CD4-positive, alpha-beta T cell treated with Interleukin-4 for 1 hour (primary cell): ENCODE measurements at regions not wholly inside any gene's neighbourhood (a gene's known extent, or its start where the extent isn't known, plus 50 kb on each side); places are given as distances from the start of the nearest gene placed in this dataset.
"Not testable (repeated sequence)": the region's sequence is repeated elsewhere in the genome, so short reads cannot be mapped to it uniquely, and the experiment has no call there.

ENCODE experiments used
- DNase-seq, 2 donors: peaks; one replicate each; pipeline ENCODE4 v3.0.0-alpha.2; 2020 to 2022

DNA sequence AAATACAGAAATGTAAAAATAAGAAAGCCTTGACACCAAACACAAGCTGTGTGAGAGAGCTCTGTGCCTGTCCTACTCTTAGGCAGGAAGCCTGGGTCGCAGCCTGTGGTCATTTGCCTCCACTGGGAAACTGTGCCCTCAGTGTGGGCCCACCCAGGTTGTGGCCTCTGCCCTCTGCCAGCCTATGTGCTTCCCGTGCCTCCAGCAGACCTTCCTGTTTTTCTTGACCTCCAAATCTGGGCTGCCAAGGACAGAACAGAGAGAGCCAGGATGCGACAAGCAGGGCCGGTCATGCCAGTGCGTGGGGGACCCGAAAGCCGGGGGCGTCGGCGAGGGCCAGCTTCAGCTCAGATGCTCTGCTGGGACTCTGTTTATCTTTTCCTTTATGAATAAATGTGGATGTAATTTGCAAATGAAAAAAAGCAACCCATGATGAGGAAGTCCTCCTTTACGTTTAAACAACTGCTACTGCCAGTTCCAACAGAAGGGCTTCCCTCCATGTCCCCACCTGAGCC lies 189.2 kb upstream of the EXOC2 start:
- no peak for DNase-seq

DNA sequence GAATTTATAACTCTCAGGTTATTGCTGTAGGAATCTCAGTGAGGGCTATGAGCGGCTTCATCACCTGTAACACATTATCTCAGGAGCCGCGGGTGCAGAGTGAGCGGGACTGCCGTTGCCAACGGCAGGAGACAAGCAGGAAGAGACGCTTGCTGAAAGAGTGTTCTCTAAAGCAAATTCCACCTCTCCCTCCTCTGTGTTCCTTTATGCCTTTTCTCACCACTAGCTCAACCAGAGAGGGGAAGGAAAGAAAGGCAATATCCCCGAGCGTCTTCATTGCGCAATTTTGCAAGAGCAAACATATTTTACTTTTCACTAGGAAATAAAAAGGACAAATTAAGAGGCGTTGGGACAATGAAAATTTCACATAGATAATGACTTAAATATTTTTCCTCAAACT lies 185.2 kb upstream of the EXOC2 start:
- DNase-seq: no peak

DNA sequence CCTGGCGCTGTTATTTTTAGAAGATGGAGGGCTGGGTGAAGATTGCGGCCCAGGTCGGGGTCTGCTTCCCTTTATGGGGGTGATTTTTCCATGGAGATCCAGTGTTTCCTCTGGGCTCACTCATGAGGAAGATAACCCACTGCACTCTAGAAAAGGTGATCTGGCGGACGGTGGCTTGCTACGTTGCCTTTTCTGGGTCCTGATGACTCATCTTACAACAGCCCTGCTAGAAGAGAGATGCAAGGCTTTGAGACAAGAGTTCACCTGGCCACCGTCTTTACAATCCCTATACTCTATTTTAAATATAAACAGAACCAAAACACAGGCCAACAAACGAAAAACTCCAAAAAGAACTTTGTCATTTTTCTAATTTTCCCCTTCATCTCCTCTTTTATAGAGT lies 182.1 kb upstream of the EXOC2 start:
- DNase-seq: no peak

DNA sequence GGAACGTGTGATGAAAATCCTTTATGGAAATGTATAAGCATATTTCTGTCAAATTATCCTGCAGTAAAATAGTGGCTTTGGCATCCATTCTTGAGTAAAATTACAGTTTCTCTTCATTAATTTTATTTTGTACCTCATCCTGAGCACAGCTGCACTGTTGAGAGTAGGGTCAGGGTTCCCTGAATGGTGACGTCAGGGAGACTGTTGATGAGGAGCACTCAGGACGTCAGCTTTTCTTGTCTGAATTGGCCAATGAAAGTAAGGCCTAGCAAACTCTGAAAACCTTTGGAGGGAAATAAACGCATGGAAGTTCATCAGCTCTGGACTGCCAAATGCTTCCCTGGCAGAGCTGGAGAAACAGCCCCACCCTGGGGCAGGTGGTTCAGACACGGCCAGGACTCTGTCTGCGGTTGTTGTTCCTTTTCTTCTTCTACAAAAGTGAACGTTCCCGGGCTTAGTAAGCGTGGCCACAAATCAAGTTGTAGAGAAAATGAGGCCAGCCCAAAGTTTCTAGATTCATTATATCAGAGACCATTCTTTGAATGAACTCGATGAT lies 179.7 kb upstream of the EXOC2 start:
- no peak for DNase-seq

DNA sequence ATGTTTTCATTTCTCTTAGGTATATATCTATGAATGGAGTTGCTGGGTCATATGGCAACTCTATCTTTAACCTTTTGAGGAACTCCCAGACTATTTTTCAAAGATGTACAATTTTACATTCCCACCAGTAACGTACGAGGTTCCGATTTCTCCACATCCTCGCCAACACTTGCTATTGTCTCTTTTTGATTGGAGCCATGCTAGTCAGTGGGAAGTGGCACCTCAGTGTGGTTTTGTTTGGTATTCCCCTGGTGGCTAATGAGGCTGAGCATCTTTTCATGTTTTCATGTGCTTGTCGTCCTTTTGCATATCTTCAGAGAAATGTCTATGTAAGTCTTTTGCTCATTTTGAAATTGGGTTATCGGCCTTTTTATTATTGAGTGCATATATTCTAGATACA lies 178.6 kb upstream of the EXOC2 start:
- no peak for DNase-seq

DNA sequence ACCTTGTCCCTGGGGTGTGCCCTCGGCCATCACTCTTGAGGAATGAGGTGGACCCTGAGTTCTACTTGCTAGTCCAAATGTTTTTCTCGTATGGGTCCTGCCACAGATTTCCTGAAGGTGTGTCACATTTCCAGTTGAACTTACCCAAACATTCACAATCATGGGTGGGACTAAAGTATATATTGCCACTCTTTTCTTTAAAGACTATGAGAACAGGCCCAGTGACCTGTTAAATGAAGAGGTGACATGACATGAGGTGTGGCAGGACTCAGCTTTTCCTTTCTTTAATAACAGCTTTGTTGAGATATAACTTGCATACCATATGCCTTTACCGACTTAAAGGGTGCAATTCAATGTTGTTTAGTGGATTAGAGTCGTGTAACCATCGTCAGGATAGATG lies 177.2 kb upstream of the EXOC2 start:
- no peak for DNase-seq

DNA sequence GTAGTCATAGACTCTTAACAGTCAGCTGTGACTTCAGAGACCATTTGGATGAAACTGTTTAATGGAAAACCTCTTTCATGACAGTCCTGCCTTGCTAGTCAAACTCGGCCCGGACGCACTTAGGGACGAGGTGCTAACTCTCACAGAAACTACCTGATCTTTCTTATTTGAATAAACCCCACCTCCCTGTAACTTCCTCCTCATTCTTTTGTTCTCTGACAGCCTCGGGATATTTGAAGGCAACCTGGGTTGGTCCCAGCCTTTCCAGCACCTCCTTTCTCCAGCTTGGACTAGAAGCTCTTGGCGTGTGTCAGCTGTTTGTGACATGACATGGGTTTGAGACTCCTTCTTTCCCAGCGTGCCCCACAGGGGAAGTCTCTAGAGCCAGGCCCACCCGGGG lies 175.3 kb upstream of the EXOC2 start:
- no peak for DNase-seq

DNA sequence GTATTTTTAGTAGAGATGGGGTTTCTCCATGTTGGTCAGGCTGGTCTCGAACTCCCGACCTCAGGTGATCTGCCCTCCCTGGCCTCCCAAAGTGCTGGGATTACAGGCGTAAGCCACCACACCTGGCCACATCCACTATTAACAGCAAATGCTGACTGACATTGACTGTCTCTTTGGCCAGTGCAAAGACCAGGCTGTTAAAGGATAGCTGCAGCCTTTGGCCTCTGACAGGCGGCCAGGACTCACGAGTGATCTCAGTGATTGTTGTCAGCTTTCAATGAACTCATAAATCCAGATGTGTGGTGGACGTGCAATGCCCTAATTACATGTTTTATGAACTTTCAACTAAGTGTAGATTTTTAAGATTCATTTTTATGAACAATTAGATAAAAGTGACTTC lies 174.4 kb upstream of the EXOC2 start:
- no peak for DNase-seq

DNA sequence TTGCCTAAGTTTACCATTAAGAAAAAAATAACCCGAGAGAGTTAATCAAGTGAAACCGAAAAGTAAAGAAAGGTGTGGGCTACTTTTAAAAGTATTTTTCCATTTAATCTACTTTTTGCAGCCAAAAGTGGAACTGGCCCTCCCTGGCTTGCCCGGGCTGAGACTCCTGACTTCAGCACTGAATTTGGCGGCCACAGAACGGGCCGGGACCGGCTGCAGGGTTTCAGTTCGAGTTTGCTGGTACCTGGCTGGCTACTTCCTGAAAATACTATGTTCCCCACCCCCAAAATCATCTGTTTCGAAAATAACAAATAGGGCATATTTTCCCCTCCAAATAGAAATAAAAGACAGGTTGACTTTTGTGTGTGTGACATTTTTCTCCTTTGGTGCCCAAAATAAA lies 173.4 kb upstream of the EXOC2 start:
- no peak for DNase-seq

DNA sequence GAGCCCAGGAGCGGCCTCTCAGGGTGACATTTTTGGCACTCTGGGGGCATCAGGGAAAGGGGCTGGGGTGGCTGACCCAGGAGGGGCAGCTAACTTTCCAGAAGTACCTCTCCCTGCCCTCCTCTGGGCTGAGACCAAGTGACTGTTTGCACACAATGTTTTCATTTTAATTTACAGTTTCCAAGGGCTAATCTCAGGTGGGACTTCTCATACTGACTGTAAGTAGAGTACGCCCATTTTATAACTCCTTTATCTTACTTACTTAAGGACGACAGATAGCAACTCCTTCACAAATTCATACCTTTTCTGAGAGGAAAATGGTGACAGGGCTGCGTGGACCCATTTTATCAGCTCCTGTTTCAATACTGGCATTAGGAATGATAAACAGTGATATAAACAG lies 172.9 kb upstream of the EXOC2 start:
- no peak for DNase-seq

DNA sequence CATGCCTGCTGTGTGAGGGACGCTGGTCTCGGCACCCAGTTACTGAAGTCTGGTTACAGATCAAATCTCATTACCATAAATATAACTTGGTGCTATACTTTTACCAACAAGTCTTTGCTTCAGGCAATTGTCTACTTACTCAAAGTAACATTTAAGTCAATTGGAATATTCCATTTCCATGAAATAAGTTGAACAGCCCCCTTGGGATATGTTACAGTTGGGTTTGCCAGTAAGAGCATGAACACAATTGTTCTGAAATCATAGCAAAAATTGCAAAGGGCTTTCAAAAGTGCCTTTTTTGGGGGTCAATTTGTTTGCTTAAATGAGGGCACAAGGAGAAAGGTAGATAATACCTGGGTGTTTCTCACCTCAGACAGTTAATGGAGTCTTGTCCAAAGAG lies 170.9 kb upstream of the EXOC2 start:
- no peak for DNase-seq

DNA sequence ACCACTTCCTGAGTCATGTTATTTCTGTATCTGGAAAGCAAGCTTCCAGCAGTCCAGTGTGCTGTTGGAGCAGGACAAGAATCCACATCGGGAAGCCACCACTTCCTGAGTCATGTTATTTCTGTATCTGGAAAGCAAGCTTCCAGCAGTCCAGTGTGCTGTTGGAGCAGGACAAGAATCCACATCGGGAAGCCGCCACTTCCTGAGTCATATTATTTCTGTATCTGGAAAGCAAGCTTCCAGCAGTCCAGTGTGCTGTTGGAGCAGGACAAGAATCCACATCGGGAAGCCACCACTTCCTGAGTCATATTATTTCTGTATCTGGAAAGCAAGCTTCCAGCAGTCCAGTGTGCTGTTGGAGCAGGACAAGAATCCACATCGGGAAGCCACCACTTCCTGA lies 170.2 kb upstream of the EXOC2 start:
- DNase-seq: not testable (repeated sequence)

DNA sequence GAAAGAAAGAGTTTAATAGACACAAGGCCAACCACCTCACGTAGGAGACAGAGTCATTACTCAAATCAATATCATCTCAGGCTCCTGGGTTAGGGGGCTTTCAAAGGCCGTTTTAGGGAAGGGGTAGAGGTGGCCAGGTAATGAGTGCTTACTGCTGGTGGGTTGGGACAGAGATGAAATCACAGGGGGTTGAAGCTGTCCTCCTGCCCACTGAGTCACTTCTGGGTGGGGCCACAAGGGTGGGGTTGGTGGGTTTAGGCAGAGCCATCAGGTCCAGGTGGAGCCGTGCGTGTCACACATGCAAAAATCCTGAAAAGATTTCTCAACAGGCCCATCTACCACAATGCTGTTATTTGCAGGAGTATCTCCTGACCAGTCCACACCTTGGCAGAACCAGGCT lies 167.0 kb upstream of the EXOC2 start:
- DNase-seq: no peak

DNA sequence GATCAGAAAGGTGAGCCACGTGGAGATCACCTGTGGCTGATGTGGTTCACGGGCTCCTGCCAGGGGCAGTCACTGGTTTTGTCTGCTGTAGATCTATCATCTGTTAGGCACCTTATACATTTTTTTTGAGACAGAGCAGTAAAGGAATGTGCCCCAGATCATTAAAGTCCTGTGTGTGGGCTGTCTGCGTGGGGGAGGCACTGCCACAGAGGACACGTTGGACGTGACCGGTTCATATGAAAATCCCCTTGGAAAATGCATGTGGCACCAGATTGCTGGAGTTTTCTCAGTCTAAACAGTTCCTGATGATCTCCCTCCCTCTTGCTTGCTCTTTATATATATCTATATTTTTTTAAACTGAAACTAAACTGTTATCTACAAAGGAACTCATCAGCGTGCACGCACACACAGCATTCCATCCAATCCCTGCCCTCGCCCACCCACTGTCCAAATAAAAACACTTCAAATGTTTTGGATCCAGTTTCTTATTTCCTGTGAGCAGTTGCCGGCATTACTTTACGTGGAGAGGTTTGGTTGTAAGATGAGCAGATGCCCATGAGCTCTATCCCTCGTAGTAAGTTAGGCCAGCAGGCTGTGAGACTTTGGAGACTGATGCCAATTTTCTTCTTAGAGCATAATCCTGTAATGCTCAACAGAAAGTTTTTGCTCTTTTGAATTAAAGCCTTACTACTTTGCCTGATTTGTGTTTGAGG lies 161.6 kb upstream of the EXOC2 start:
- no peak for DNase-seq

DNA sequence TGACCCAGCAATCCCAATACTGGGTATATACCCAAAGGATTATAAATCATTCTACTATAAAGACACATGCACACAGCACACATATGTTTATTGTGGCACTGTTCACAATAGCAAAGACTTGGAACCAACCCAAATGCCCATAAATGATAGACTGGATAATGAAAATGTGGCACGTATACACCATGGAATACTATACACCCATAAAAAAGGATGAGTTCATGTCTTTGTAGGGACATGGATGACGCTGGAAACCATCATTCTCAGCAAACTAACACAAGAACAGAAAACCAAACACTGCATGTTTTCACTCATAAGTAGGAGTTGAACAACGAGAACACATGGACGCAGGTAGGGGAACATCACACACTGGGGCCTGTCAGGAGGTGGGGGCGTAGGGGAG lies 159.3 kb upstream of the EXOC2 start:
- DNase-seq: not testable (repeated sequence)

DNA sequence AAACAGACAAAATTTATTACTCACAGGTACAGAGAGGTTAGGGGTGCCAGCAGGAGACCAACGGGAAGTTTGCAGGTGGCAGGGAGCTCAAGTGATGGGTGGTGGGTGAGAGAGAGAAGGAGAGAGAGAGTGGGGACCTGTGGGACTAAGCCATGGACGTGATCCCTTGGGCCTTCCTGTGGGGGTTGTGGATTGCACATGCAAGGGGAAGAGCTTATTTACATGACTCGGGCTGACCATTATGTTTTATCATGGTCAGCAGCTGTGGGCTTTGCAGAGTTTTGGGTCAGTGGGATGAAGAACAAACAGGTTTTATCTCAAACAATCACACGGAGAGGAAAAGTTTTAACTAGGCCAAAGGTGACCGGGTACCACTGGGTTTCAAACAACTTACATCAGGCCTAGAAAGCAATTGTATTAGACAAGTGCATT lies 156.2 kb upstream of the EXOC2 start:
- DNase-seq: no peak

DNA sequence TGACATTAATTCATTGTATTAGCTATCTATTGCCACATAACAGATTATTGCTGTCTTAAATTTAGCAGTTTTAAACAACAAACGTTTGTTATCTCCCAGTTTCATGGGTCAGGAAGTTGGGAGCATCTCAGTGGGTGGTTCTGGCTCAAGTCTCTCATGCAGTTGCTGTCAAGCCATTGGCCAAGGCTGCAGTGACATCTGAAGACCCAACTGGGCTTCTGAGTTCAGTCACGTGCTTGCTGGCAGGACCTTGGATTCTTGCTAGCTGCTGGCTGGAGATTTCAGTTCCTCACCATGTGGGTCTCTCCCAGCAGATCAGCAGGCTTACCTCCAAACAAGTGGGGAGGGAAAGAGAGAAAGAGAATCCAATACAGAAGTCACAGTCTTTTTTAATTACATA lies 152.6 kb upstream of the EXOC2 start:
- DNase-seq: no peak

DNA sequence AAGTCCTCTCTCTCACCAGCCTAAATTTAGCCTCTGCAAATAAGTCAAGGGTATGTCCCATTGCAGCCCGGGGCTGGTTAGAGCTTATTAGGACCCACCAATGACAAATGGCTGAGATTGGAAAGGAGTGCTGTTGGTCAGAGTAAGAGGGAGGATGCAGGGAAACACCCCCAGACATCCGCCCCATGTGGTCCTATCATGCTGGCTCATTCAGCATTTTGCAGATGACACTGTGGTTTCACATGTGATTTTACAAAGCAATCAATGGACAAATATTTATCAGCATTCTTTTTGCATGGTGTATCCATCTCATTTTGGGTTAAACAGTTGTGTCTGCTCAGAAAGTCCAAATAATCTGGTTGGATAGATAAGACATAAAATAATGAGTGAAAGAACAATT lies 152.2 kb upstream of the EXOC2 start:
- no peak for DNase-seq

DNA sequence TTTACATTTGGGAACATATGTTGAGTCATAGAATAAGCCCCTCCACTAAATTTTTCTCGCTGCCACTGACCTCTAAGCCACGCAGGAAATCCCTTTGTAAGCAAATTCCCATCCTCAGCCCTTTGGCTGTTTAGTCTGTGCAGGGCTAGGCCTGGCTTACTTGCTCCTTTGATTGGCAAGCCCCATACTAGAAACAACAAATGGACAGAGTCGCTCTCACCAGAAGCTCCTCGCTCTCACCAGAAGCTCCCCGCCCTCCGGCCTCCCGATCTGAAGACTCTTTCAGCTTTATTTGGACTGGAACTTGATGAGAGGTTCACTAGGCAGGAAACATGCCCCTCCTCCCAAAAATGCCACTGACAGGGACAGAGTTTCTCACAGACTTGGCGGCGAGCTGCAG lies 149.2 kb upstream of the EXOC2 start:
- DNase-seq: no peak

DNA sequence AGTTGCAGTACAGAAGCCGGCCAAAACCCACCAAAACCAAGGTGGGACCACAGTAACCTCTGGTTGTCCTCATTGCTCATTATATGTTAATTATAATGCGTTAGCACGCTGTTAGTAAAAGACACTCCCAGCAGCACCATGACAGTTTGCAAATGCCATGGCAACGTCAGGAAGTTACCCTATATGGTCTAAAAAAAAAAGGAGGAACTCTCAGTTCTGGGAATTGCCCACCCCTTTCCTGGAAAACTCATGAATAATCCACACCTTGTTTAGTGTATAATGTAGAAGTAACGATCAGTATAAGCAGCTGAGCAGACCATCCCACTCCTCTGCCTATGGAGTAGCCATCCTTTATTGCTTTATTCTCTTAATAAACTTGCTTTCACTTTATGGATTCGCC lies 148.6 kb upstream of the EXOC2 start:
- no peak for DNase-seq

DNA sequence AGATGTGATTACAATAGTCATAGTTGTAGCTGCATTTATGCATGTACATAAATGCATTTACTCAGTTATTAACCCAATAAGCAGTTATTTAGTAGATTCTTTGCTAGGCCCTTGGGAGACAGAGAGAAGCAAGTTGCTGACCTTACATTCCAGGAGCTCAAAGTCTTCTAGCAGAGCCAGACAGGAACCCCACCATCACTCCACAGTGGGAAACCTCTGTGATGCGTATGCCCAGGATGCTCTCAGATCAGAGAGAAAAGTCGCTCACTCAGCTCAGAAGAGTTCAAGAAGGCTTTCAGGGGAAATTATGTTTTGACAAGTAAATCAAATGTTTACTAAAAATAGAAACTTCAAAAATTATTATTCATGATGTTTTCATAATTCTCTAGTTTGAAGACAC lies 146.3 kb upstream of the EXOC2 start:
- DNase-seq: no peak

DNA sequence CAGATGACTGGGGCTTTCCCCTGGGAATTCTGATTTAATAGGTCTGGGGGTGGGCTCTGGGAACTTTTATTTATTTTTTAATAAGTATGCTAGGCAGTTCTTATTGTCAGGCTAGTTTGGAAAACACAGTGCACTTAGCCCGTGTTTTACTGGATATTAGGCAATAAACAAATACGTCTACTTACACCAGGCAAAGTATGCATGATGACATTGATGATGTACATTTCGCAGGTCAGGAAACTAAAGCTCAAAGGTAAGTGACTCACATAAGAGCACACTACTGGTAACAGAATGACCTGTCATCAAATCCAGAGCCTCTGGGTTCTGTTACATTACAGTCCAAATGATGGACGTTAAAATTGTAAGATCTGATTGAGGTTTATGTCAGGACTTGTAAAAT lies 144.4 kb upstream of the EXOC2 start:
- no peak for DNase-seq

DNA sequence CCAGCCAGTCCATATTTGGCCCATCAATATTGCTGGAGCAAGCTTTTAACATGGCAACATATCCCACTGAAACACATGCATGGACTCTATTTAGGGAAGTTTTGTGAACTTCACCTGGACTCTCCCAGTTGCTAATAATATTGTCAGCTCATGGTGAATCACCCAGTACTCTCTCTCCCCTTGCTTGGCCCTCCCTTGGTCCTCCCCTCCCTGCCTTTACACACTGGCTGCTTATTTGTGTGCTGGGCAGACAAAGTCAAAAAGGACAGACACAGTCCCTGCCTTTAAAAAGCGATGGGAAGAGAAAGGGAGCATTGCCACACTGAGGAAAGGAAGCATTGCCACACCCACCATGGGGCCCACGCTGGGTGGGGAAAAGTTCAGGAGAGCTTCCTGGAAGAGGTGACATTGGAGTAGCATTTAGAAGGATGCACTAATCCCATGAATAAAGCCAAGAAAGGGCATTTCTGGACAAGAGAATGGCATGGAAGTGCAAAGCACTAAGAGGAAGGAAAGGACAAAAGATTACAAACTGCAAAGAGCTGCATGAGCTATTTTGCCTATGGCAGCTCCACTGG lies 143.4 kb upstream of the EXOC2 start:
- DNase-seq: no peak

DNA sequence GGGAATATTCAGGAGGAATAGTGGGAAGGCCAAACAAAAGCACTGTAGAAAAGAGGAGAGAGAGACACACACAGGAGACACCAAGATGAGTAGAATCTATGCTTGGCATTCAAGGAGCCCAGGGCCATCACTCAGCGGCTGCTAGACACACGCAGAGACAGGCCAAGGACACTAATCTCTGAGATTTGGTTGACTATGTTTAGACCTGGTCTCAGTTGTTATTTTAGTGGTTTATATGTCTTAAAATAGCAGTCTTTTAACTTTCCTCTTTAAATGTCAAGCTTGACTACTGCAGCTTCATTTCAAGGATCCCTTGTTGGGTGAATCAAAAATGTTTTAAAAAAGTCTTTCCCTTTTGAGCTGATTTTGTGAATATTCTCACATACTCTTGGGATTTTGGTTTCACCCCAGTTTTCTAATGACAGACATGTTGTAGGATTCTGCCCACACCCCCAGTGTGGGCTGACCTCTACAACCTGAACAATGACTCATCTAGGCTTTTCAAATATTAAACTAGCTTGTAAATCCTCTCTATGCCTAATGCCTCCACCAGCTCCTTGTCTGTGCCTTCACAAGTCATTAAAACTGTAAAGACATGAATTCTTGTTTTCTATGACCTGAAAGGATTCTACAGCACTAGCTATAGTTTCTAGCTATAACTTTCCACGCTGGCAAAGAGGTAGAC lies 142.7 kb upstream of the EXOC2 start:
- no peak for DNase-seq
